GM12891 (cell line): ENCODE measurements at regions not wholly inside any gene's neighbourhood (a gene's known extent, or its start where the extent isn't known, plus 50 kb on each side); places are given as distances from the start of the nearest gene placed in this dataset.

Experiments
- DNase-seq: peaks from one replicate; pipeline ENCODE4 v3.0.0; 2011; ENCODE audit warnings: low spot score; ENCODE audit not compliant: insufficient read length
- FAIRE-seq: peaks from 2 replicates; lab custom pipeline; 2011; peaks lifted over from hg19 to GRCh38; lab: Jason Lieb, UNC
- PAX5 ChIP-seq: IDR thresholded peaks from 2 replicates; pipeline ENCODE4 v1.6.1; 2011; ENCODE audit warnings: low read length, moderate library complexity, mild to moderate bottlenecking; ENCODE audit not compliant: insufficient read depth, severe bottlenecking
- POLR2A ChIP-seq: IDR thresholded peaks from 2 replicates; pipeline ENCODE4 v1.6.1; 2011; ENCODE audit warnings: low read depth, low read length, control low read depth
- POLR2AphosphoS5 ChIP-seq: IDR thresholded peaks from 2 replicates; pipeline ENCODE4 v1.6.1; 2011; ENCODE audit warnings: low read depth, low read length, control low read depth
- POU2F2 ChIP-seq: IDR thresholded peaks from 2 replicates; pipeline ENCODE4 v1.6.1; 2011; ENCODE audit warnings: low read depth, mild to moderate bottlenecking, control low read depth, low read length, moderate library complexity
- SPI1 ChIP-seq: IDR thresholded peaks from 2 replicates; pipeline ENCODE4 v1.6.1; 2011; ENCODE audit warnings: low read depth, low read length, control low read depth
- TAF1 ChIP-seq: IDR thresholded peaks from 2 replicates; pipeline ENCODE4 v1.6.1; 2011; ENCODE audit warnings: low read depth, low read length, control low read depth

DNA sequence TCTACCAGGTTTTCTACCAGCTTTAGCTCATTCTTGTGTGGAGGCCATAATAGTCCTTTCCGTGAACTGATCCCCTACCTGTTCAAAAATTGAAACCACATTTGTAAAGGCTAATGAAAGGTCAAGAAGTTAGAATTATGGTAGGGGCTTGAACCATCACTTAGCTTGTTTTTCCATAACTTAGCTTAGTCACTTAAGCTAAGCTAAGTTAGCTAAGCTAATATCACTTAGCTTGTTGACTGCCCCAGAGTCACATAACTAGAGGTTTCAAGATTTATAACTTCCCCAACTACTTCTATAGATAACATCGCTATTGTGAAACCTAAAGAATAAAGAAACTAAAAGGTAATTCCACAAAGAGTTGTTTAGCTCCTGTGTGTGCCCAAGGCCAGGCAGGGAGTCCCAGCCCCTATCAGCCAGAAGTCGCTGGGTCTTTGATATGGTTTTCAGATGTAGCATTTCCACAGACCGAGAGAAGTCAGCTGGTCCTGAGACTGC, 131.8 kb downstream of the VEGFA start:
- TF ChIP-seq PAX5 = no peak
- TF ChIP-seq TAF1 = no peak
- TF ChIP-seq SPI1 = no peak
- no peak for TF ChIP-seq POLR2AphosphoS5
- no peak for TF ChIP-seq POU2F2
- no peak for FAIRE-seq
- DNase-seq = no peak

DNA sequence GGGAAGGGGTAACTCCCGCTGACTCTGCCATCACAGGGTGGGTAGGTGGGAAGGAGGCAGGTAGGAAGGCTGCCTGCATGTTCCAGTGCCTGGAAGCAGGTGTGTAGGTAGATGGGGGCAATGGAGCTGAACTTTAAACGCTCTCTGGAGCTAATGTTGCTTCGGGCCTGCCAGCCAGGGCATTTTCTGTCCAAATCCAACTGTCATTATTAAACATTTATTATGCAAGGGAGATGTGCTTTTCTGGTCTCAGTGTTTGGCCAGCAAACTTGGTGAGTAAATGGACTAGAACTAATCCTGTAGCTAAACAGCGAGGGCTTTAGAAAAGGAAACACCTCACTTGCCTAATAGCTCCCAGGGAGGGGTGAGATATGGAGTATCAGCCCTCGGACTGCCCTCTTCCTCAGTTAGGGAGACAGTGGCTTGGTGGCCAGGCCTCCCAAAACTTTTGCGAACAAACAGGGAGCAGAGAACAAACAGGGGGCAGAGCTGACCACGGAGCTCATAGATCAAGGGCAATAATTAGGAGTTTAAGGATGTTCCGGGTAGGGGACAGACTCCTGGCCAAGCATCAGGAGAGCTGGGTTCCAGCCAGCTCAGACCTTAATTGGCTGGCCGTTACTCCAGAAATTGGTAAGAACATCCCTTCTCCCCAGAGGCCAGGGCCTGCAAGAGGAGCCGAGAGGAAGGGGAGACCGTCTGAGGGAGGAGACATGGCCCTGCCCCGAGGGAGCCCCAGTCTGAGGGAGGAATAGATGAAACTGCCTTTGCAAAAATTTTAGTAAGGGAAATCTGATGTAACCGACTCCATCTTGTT, 131.1 kb downstream of the VEGFA start:
- FAIRE-seq (no peak), DNase-seq (no peak)
- no peak for TF ChIP-seq PAX5
- no peak for TF ChIP-seq POLR2A
- TF ChIP-seq POLR2AphosphoS5 = no peak
- no peak for TF ChIP-seq TAF1
- no peak for TF ChIP-seq SPI1
- TF ChIP-seq POU2F2 = no peak

DNA sequence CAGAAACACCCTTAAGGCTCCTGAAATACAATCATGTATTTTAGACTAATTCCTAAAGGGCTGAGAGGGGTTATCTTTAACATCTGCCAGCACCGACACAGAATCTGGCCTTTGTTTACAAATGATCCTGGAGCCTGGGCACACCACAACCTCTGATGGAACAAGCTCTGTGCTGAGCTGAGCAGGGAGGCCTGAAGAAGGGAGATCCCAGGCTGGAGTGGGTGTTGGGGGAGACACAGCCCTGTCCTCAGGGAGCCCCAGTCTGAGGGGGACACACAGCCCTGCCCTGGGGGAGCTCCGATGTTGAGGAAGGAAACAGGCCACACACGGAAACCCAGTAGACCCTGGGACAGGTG, 130.5 kb downstream of the VEGFA start:
- FAIRE-seq (no peak), DNase-seq (no peak)
- TF ChIP-seq SPI1 (no peak), POU2F2 (no peak), POLR2AphosphoS5 (no peak), PAX5 (no peak), POLR2A (no peak), TAF1 (no peak)

DNA sequence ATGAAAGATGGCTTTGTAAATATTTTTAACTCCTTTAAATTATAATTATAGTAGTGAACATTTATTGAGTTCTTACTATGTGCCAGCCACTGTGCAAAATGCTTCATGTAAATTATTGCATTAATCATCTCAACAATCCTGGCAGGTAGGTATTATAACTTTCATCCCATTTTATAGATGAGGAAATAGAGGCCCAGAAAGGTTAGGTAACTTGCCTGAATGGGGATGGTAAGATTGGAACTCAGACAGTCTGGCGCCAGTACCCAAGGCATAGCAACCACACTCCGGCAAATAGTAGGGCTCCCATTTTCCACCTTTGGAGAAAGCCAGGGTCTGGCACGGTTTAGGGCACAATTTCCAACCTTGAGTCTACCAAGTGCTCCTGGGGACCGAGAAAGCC, 129.8 kb downstream of the VEGFA start:
- FAIRE-seq = no peak
- TF ChIP-seq POU2F2 (no peak), SPI1 (no peak), POLR2A (no peak), PAX5 (no peak)

GRCh38 chr6:43898358-43899131, 128.5 kb downstream of the VEGFA start:
- no peak for FAIRE-seq
- DNase-seq = no peak
- no peak for TF ChIP-seq POU2F2
- TF ChIP-seq POLR2AphosphoS5 = no peak
- no peak for TF ChIP-seq TAF1
- TF ChIP-seq POLR2A = no peak
- no peak for TF ChIP-seq PAX5
- TF ChIP-seq SPI1 = no peak

More for the DNA sequence above, 129.8 kb downstream of the VEGFA start:
- DNase-seq = no peak

- FAIRE-seq (no peak), DNase-seq (no peak)
Observed at GRCh38 chr6:43897571-43898302, 127.7 kb downstream of the VEGFA start.

DNA sequence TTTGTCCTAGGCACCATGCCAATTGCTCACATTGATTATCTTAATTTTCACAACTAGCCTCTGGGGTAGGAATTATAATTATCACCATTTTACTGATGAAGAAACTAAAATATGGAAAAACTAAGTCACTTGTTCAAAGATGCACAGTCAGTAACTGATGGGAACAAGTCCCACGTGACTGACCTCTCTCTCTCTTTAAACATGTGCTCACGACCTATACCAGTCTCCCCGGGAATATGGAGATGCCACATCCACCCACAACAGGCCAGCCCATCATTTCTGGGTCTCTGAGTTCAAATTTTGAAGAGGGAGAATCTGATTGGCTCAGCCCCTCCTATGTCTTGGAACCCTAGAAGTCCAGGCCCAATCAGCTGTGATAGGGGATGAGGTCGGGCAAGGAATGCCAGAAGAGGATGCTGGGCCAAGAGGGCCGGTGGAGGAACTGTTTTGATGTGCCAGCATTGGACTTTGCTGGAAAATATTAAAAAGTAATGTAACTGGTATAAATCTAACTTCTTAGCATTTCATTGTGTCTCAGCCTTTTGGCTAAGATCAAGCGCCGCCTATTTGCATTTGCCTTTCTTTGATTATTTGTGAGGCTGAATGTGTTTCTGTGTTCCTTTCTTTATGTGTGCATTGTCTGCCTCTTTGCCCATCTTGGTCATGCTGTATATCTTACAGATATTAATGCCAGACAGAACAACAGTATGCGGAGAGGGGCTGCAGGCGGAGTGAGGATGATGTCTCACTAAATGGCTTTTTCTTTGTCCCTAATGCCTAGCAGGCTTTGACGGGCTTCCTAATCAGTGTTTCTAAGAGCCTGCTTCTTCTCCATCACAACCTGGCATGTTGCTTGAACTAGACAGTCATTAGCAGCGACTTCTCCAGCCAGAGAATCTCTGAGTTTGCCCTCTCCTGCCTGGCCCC, 126.6 kb downstream of the VEGFA start:
- DNase-seq = no peak
- no peak for TF ChIP-seq POU2F2
- no peak for TF ChIP-seq SPI1
- no peak for TF ChIP-seq PAX5

More at GRCh38 chr6:43897571-43898302, 127.7 kb downstream of the VEGFA start:
- no peak for TF ChIP-seq TAF1
- no peak for TF ChIP-seq SPI1
- TF ChIP-seq POLR2A = no peak
- no peak for TF ChIP-seq POU2F2

DNA sequence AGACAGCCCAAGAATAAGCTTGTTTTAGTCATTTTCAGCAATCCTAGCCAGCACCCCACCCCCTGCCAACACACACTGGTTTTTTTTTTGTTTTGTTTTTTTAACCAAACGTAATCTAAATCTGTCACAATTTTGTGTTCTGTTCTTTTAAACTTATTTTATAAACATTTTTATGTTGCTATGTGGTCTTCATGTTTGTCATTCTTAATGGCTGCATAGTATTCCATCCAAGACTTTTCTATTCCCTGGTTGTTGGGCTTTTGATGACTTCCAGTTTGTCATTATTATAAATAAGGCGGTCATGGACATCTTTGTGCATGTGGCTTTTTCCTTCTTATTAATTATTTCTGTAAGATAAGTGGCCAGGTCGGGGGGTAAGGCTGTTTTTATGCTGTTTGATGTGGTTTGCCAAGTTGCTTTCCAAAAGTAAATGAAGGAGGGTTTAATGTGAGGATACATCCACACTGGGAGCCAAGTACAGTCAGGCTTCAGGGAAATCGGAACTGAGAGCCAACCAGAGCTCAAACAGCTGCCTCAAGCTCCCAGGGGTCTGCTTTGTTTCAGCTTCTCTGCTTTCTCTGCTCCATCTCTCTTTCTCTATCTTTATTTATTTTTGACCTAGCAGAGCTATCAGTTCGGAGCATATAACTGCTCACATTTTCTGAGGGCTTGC, 125.8 kb downstream of the VEGFA start:
- no peak for TF ChIP-seq PAX5
- no peak for TF ChIP-seq POLR2A
- TF ChIP-seq SPI1 = no peak
- no peak for TF ChIP-seq POU2F2
- TF ChIP-seq TAF1 = no peak
- no peak for TF ChIP-seq POLR2AphosphoS5
- DNase-seq (no peak), FAIRE-seq (no peak)

More for the DNA sequence above, 126.6 kb downstream of the VEGFA start:
- FAIRE-seq = no peak
